ENCODE measurements at regions not wholly inside any gene's neighbourhood (a gene's known extent, or its start where the extent isn't known, plus 50 kb on each side); places are given as distances from the start of the nearest gene placed in this dataset.

- Histone ChIP-seq H3K36me3 (ENCODE audit: control insufficient read depth, insufficient read depth, low read length) (no peaks in the 10 kb centered on the region), H3K9ac (ENCODE audit: low read depth, low read length) (no peak overlapping the region), H3K9me3 (ENCODE audit: control insufficient read depth, insufficient read depth, low read length) (no peaks in the 10 kb centered on the region), H3K56ac (ENCODE audit: extremely low read depth, insufficient read depth, low read length) (no peak overlapping the region), H2BK5ac (ENCODE audit: low read depth, low read length, poor library complexity, severe bottlenecking) (no peak overlapping the region), H2AFZ (replicated peaks; ENCODE audit: low read length, poor library complexity) (no peak overlapping the region), H3K27ac (ENCODE audit: insufficient read depth, low read length) (no peak overlapping the region), H4K8ac (ENCODE audit: low read depth in 2 of 2, low read length in 2 of 2) (no peak overlapping the region), H2AK9ac (replicated peaks; ENCODE audit: low read depth, low read length, poor library complexity) (no peak overlapping the region), H4K91ac (ENCODE audit: insufficient read depth, low read depth, low read length) (no peak overlapping the region), H3K27me3 (ENCODE audit: control insufficient read depth, insufficient read depth, low read length) (peaks cover 3% of the 10 kb centered on the region; the same call in 1 of the 2 replicates), H4K5ac (ENCODE audit: low read depth, low read length) (no peak overlapping the region), H3K79me1 (ENCODE audit: low read depth in 1 of 2, low read length in 2 of 2) (no peaks in the 10 kb centered on the region), H3K4me3 (ENCODE audit: insufficient read depth, low read depth, low read length) (no peak overlapping the region), H3K23ac (ENCODE audit: low read depth, low read length) (no peak overlapping the region), H2BK15ac (ENCODE audit: low read depth, low read length) (no peak overlapping the region), H3K4me2 (ENCODE audit: low read depth, low read length) (no peak overlapping the region), H2BK120ac (ENCODE audit: low read depth, low read length) (no peak overlapping the region), H3K9me1 (ENCODE audit: insufficient read depth, low read length) (no peaks in the 10 kb centered on the region), H2BK20ac (ENCODE audit: low read depth, low read length) (no peak overlapping the region), H3K4me1 (ENCODE audit: control insufficient read depth, insufficient read depth, low read length) (no peaks in the 10 kb centered on the region), H3K14ac (replicated peaks; ENCODE audit: low read depth, low read length) (no peak overlapping the region), H4K20me1 (ENCODE audit: insufficient read depth, low read length) (no peaks in the 10 kb centered on the region), H2AK5ac (ENCODE audit: low read depth, low read length) (no peak overlapping the region), H3K4ac (ENCODE audit: low read depth, low read length) (no peak overlapping the region), H3K18ac (ENCODE audit: low read depth, low read length) (no peak overlapping the region)
- dilution Hi-C loops (cut with HindIII; ENCODE audit: low sequenced_read_pairs, unreplicated experiment) (no loop called here), intact Hi-C loops (cut with micrococcal nuclease) (no loop called here), in situ Hi-C loops (cut with MboI; ENCODE audit: low sequenced_read_pairs) (no loop called here)
- no peak for TF ChIP-seq MAFK (IDR thresholded peaks at IDR 0.05; ENCODE audit: low read depth, low read length)
- TF ChIP-seq NFE2L2 (IDR thresholded peaks at IDR 0.05; ENCODE audit: low read depth, low read length): no peak
- TF ChIP-seq FOS (IDR thresholded peaks at IDR 0.05; ENCODE audit: low read depth, low read length): no peak
- no peak for TF ChIP-seq RCOR1 (IDR thresholded peaks at IDR 0.05; ENCODE audit: insufficient replicate concordance, low read length)
- TF ChIP-seq CHD1 (IDR thresholded peaks at IDR 0.05; ENCODE audit: low read depth, low read length): no peak
- no peak for TF ChIP-seq MAZ (IDR thresholded peaks at IDR 0.05; ENCODE audit: borderline replicate concordance, low read depth, low read length)
- no peak for TF ChIP-seq USF2 (IDR thresholded peaks at IDR 0.05; ENCODE audit: low read depth, low read length)
- no peak for TF ChIP-seq MXI1 (IDR thresholded peaks at IDR 0.05; ENCODE audit: borderline replicate concordance, low read depth, low read length)
- no peak for TF ChIP-seq BHLHE40 (IDR thresholded peaks at IDR 0.05; ENCODE audit: low read depth, low read length)
- no peak for TF ChIP-seq POLR2A (IDR thresholded peaks at IDR 0.05; ENCODE audit: low read depth, low read length)
- TF ChIP-seq CTCF (conservative IDR thresholded peaks at IDR 0.05; ENCODE audit: low read depth, low read length): no peak
- no peak for TF ChIP-seq RAD21 (IDR thresholded peaks at IDR 0.05; ENCODE audit: low read length)
- no peak for DNase-seq
- ChIA-PET POLR2A (ENCODE audit: unreplicated experiment) (no interaction called here), CTCF (no interaction called here)
- 95% methylated on average over 3 of the region's 8 CpGs; no CpG with 5 or more reads in 1 of the 2 experiments for WGBS, 2 experiments (ENCODE audit: extremely low coverage in 2 of 2, insufficient read length in 1 of 2)
- ATAC-seq (ENCODE audit: low read depth): no peak
- no TSS peak for BruUV-seq (replicated peaks)
These were observed 322.3 kb upstream of the ARID1B start for GRCh38 chr6:156454867-156455266.
